Hepatocyte (in vitro differentiated cells): ENCODE measurements at regions not wholly inside any gene's neighbourhood (a gene's known extent, or its start where the extent isn't known, plus 50 kb on each side); places are given as distances from the start of the nearest gene placed in this dataset.
A peak's percentile ranks its signal among the peaks of the same experiment; 100 is the strongest.

Experiments used
- DNase-seq: peaks from one replicate; pipeline ENCODE4 v3.0.0-alpha.2; 2016; ENCODE audit warnings: low spot score
- H2AFZ ChIP-seq: fragments of 200-600 bp; sonication (generic); 2 replicates; pipeline ENCODE4 v1.6.0; 2016; ENCODE audit warnings: antibody characterized with exemption, mild to moderate bottlenecking
- H3K27ac ChIP-seq: fragments of 200-600 bp; sonication (generic); 2 replicates; pipeline ENCODE4 v1.5.1; 2016; ENCODE audit warnings: mild to moderate bottlenecking
- H3K27me3 ChIP-seq: fragments of 200-600 bp; sonication (generic); 2 replicates; pipeline ENCODE4 v1.6.1; 2016
- H3K36me3 ChIP-seq: fragments of 200-600 bp; sonication (generic); replicated peaks from 2 replicates; pipeline ENCODE4 v1.5.1; 2016; ENCODE audit warnings: low read depth; ENCODE audit not compliant: insufficient read depth
- H3K4me1 ChIP-seq: fragments of 200-600 bp; sonication (generic); 2 replicates; pipeline ENCODE4 v1.5.1; 2016; ENCODE audit warnings: mild to moderate bottlenecking, moderate library complexity; ENCODE audit not compliant: insufficient read depth
- H3K4me2 ChIP-seq: fragments of 200-600 bp; sonication (generic); 2 replicates; pipeline ENCODE4 v1.6.0; 2016
- H3K4me3 ChIP-seq: fragments of 200-600 bp; sonication (generic); 2 replicates; pipeline ENCODE4 v1.5.1; 2016; ENCODE audit warnings: mild to moderate bottlenecking
- H3K79me2 ChIP-seq: fragments of 200-600 bp; sonication (generic); 2 replicates; pipeline ENCODE4 v1.6.0; 2017; ENCODE audit warnings: mild to moderate bottlenecking
- H3K9me2 ChIP-seq: fragments of 200-600 bp; sonication (generic); replicated peaks from 2 replicates; pipeline ENCODE4 v1.6.0; 2017; ENCODE audit warnings: mild to moderate bottlenecking; ENCODE audit not compliant: insufficient read depth
- H3K9me3 ChIP-seq: fragments of 200-600 bp; sonication (generic); 2 replicates; pipeline ENCODE4 v1.5.1; 2016; ENCODE audit warnings: low read depth, mild to moderate bottlenecking
- H4K20me1 ChIP-seq: fragments of 200-600 bp; sonication (generic); 2 replicates; pipeline ENCODE4 v1.6.0; 2016; ENCODE audit warnings: mild to moderate bottlenecking; ENCODE audit not compliant: insufficient read depth, poor library complexity, severe bottlenecking
- EZH2 ChIP-seq: fragments of 200-600 bp; sonication (generic); IDR thresholded peaks from 2 replicates; pipeline ENCODE4 v1.6.1; 2016; ENCODE audit warnings: antibody characterized with exemption, mild to moderate bottlenecking, borderline replicate concordance
- EZH2phosphoT487 ChIP-seq: fragments of 200-600 bp; sonication (generic); IDR thresholded peaks from one replicate; pipeline ENCODE4 v1.6.1; 2018; ENCODE audit warnings: antibody characterized with exemption, mild to moderate bottlenecking, low read depth, moderate library complexity; ENCODE audit not compliant: unreplicated experiment, severe bottlenecking
- WGBS: methylation state at CpG from one replicate; pipeline ENCODE4 v1.1.6; 2016; ENCODE audit warnings: low lambda C conversion rate; ENCODE audit errors: missing lambda C conversion rate; 5-methylcytosine and 5-hydroxymethylcytosine counted together
- TF ChIP-seq, protein P1 (sequence below): fragments of 200-600 bp; sonication (generic); IDR thresholded peaks from 2 replicates; pipeline ENCODE4 v1.5.1; 2016; ENCODE audit warnings: antibody characterized with exemption, mild to moderate bottlenecking; ENCODE audit not compliant: poor library complexity

DNA sequence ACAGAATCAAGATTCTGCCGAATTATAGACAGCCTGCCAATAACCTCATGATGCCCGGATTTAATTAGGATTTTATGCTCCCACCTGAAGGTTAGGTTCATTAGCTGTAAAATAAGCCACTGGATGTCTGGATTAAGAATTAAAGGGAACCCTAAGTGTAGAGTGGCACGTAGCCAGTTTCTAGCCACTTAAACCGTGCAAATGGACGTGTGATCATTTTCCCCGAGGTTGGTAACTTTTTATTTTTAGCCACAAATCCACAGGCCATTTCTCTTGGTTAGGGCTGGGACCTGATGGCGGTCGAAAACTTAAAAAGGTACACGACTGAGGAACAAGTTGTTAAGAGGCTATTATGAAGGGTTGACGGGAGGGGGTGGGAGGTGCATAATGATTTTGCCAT is 127.3 kb upstream of the TMPO start:
- no peaks in the 10 kb centered on the region for H3K4me1 ChIP-seq
- TF ChIP-seq EZH2phosphoT487, result no peak
- no peak overlapping the region for H3K4me2 ChIP-seq
- WGBS, result 80% methylated on average over 10 of the region's 10 CpGs
- no peaks in the 10 kb centered on the region for H3K36me3 ChIP-seq
- no peaks in the 10 kb centered on the region for H3K27me3 ChIP-seq
- no peak overlapping the region for H3K4me3 ChIP-seq
- no peaks in the 10 kb centered on the region for H3K79me2 ChIP-seq
- H3K9me3 ChIP-seq, result no peaks in the 10 kb centered on the region
- H3K27ac ChIP-seq, result no peak overlapping the region
- no peaks in the 10 kb centered on the region for H3K9me2 ChIP-seq
- no peaks in the 10 kb centered on the region for H4K20me1 ChIP-seq
- H2AFZ ChIP-seq, result no peak overlapping the region
- no peak for DNase-seq

DNA sequence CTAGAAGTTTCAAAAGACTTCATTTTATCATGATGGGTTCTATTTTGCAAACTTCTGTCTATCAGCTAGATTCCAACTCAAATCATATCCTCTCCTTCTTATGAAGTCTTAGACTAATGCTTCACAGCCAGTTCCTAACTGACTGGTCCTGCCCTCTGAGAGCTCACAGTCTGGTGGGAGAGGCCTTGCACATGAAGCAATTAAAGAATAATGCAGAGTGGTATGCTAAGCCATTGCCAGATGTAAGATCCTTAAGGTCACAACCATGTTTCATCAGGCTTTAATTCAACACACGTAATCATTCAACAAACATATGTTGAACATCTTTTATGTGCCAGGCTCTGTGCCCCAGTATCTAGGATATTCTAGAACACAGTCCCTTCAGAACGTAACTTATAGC is 125.8 kb upstream of the TMPO start:
- Histone ChIP-seq H3K27me3 (no peaks in the 10 kb centered on the region), H3K9me3 (no peaks in the 10 kb centered on the region)
- WGBS, result 90% methylated on average over 2 of the region's 2 CpGs

DNA sequence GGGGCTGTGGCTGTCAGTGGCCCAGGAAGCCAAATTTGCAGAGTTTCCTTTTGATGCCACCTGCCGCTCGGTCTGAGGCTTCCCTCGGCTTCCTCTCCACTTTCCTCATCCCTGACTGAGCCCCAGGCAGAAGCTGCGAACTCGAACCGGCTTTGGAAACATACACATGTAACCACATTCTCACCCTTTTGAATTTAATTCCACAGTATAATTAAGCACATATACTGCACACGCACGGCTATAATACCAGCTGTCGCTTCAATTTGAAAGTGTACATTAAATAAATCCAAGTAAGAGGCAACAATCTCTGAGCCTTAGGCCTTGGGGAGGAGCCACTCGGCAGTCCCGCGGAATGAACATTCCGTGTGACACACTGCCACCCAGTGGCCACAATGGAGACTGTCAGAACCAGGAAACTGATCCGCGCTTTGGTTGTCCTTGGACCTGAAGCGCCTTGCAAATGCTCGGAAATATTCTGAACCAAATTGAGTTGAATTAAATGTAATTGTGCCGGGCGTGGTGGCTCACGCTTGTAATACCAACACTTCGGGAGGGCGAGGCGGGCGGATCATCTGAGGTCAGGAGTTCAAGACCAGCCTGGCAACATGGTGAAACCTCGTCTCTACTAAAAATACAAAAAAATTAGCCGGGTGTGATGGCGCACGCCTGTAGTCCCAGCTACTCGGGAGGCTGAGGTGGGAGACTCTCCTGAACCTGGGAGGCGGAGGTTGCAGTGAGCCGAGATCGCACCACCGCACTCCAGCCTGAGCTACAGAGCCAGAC is 117.9 kb upstream of the TMPO start:
- WGBS, result 24% methylated on average over 33 of the region's 33 CpGs
- H4K20me1 ChIP-seq, result no peaks in the 10 kb centered on the region
- H2AFZ ChIP-seq, result peak overlapping the region; percentile 53
- H3K9me3 ChIP-seq, result no peaks in the 10 kb centered on the region
- no peaks in the 10 kb centered on the region for H3K79me2 ChIP-seq
- peaks cover 5% of the 10 kb centered on the region for H3K4me1 ChIP-seq
- H3K36me3 ChIP-seq, result no peaks in the 10 kb centered on the region
- no peaks in the 10 kb centered on the region for H3K9me2 ChIP-seq
- H3K4me3 ChIP-seq, result peak overlapping the region; percentile 40
- H3K27me3 ChIP-seq, result no peaks in the 10 kb centered on the region
- TF ChIP-seq EZH2 (no peak), EZH2phosphoT487 (no peak)
- TF ChIP-seq, protein P1, sequence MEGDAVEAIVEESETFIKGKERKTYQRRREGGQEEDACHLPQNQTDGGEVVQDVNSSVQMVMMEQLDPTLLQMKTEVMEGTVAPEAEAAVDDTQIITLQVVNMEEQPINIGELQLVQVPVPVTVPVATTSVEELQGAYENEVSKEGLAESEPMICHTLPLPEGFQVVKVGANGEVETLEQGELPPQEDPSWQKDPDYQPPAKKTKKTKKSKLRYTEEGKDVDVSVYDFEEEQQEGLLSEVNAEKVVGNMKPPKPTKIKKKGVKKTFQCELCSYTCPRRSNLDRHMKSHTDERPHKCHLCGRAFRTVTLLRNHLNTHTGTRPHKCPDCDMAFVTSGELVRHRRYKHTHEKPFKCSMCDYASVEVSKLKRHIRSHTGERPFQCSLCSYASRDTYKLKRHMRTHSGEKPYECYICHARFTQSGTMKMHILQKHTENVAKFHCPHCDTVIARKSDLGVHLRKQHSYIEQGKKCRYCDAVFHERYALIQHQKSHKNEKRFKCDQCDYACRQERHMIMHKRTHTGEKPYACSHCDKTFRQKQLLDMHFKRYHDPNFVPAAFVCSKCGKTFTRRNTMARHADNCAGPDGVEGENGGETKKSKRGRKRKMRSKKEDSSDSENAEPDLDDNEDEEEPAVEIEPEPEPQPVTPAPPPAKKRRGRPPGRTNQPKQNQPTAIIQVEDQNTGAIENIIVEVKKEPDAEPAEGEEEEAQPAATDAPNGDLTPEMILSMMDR, result peak; percentile 98
- DNase-seq, result peak; percentile 88
- no peak overlapping the region for H3K27ac ChIP-seq
- H3K4me2 ChIP-seq, result peak overlapping the region; percentile 77

More for the DNA sequence above, 125.8 kb upstream of the TMPO start:
- Histone ChIP-seq H2AFZ (no peak overlapping the region), H3K9me2 (no peaks in the 10 kb centered on the region), H3K79me2 (no peaks in the 10 kb centered on the region), H3K4me1 (no peaks in the 10 kb centered on the region), H4K20me1 (no peaks in the 10 kb centered on the region), H3K36me3 (no peaks in the 10 kb centered on the region), H3K27ac (no peak overlapping the region), H3K4me2 (no peak overlapping the region), H3K4me3 (no peak overlapping the region)
- TF ChIP-seq, protein P1, result no peak
- TF ChIP-seq EZH2phosphoT487 (no peak), EZH2 (no peak)
- no peak for DNase-seq

DNA sequence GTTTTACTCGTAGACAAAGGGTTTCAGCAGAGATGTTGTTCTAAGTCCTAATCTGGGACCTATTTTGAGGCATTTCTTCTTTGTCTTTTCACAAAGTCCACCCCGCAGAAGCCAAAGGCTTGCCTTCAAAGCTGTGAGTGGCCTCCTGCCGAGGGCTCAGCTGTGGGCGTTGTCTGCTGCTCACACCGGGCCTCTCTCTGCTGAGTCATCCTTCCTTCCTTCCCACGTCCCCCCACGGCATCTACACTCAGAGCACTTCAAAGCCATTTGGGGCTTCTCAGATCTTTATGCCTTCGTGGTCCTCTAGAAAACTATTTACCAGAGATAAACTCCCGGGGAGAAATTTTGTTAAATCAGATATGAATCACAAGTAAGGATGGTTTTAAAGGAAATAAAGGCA is 115.9 kb upstream of the TMPO start:
- TF ChIP-seq, protein P1, result no peak
- no peak for TF ChIP-seq EZH2
- no peak for TF ChIP-seq EZH2phosphoT487
- Histone ChIP-seq H3K27me3 (no peaks in the 10 kb centered on the region), H3K4me2 (no peak overlapping the region), H4K20me1 (no peaks in the 10 kb centered on the region), H3K4me3 (no peak overlapping the region), H3K79me2 (no peaks in the 10 kb centered on the region), H3K9me2 (no peaks in the 10 kb centered on the region), H2AFZ (peak overlapping the region; percentile 38), H3K27ac (peak overlapping the region; percentile 28), H3K9me3 (no peaks in the 10 kb centered on the region), H3K36me3 (no peaks in the 10 kb centered on the region), H3K4me1 (peaks cover 5% of the 10 kb centered on the region)
- peak; percentile 74 for DNase-seq
- WGBS, result 22% methylated on average over 9 of the region's 9 CpGs
